HG02981 (cell line): ENCODE measurements at regions not wholly inside any gene's neighbourhood (a gene's known extent, or its start where the extent isn't known, plus 50 kb on each side); places are given as distances from the start of the nearest gene placed in this dataset.

Experiments
- ATAC-seq: cut with Tn5 transposase; IDR thresholded peaks from one replicate; pipeline ENCODE4 v1.9.1; 2021; ENCODE audit warnings: mild to moderate bottlenecking, moderate library complexity; ENCODE audit not compliant: unreplicated experiment

- ATAC-seq, result no peak
These were observed 87.3 kb upstream of the PRR23E start for GRCh38 chr3:127105587-127105986.

GRCh38 chr3:127106053-127106452, 86.9 kb upstream of the PRR23E start:
- no peak for ATAC-seq

- no peak for ATAC-seq
These were observed 86.5 kb upstream of the PRR23E start for GRCh38 chr3:127106456-127106855.

GRCh38 chr3:127107002-127107401, 85.9 kb upstream of the PRR23E start:
- ATAC-seq, result no peak

GRCh38 chr3:127107491-127108375, 85.2 kb upstream of the PRR23E start:
- ATAC-seq, result no peak

- ATAC-seq, result no peak
These were observed 84.1 kb upstream of the PRR23E start for GRCh38 chr3:127108796-127109195.

GRCh38 chr3:127110982-127111693, 81.8 kb upstream of the PRR23E start:
- no peak for ATAC-seq

- no peak for ATAC-seq
These were observed 79.9 kb upstream of the PRR23E start for GRCh38 chr3:127112796-127113570.

- ATAC-seq, result no peak
These were observed 79.4 kb upstream of the PRR23E start for GRCh38 chr3:127113571-127113891.

GRCh38 chr3:127114337-127115070, 78.4 kb upstream of the PRR23E start:
- no peak for ATAC-seq

- ATAC-seq, result no peak
These were observed 77.1 kb upstream of the PRR23E start for GRCh38 chr3:127115691-127116351.

- no peak for ATAC-seq
These were observed 74.6 kb upstream of the PRR23E start for GRCh38 chr3:127118366-127118765.

GRCh38 chr3:127119693-127120464, 73.1 kb upstream of the PRR23E start:
- no peak for ATAC-seq

- no peak for ATAC-seq
These were observed 71.9 kb upstream of the PRR23E start for GRCh38 chr3:127120851-127121647.

- ATAC-seq, result no peak
These were observed 71.0 kb upstream of the PRR23E start for GRCh38 chr3:127121885-127122284.

GRCh38 chr3:127123533-127123932, 69.4 kb upstream of the PRR23E start:
- ATAC-seq, result no peak

GRCh38 chr3:127124120-127124519, 68.8 kb upstream of the PRR23E start:
- ATAC-seq, result no peak

GRCh38 chr3:127131424-127132170, 61.3 kb upstream of the PRR23E start:
- ATAC-seq, result no peak
